HCT116 (cell line): ENCODE measurements at regions not wholly inside any gene's neighbourhood (a gene's known extent, or its start where the extent isn't known, plus 50 kb on each side); places are given as distances from the start of the nearest gene placed in this dataset.

Experiments
- ATAC-seq: fragments of 200-7000 bp; cut with Tn5 transposase; 2 replicates; pipeline ENCODE4 v1.9.1; 2020; ENCODE audit warnings: mild to moderate bottlenecking, moderate library complexity
- BruUV-seq: library from RNA; stranded (reverse); fragments of 400-500 nt; replicated peaks from 2 replicates; lab custom pipeline; 2021; lab: Mats Ljungman, UMichigan
- CTCF ChIA-PET: fragments of 300-600 bp; sonication (Branson Sonifier 250); formaldehyde crosslinking; loops from one replicate; lab custom pipeline; 2021; ENCODE audit warnings: antibody characterized with exemption; lab: Charles Lee
- POLR2A ChIA-PET: fragments of 300-600, 350-600 bp; sonication (Branson Sonifier 250); formaldehyde crosslinking; loops from one replicate; lab custom pipeline; 2021; ENCODE audit warnings: antibody characterized with exemption; lab: Charles Lee
- RAD21 ChIA-PET, 2 experiments: fragments of 300-600 bp; sonication (Branson Sonifier 250); formaldehyde crosslinking; loops; one replicate each; lab custom pipeline; 2023; ENCODE audit warnings: low total read pairs in 2 of 2; ENCODE audit not compliant: uncharacterized antibody in 2 of 2, unreplicated experiment in 2 of 2, low non-redundant PET in 1 of 2; lab: Charles Lee
- DNase-seq: peaks from one replicate; pipeline ENCODE4 v3.0.0-alpha.2; 2010; ENCODE audit warnings: low read depth, low spot score
- H2AFZ ChIP-seq: fragments of 200-600 bp; shearing (Covaris generic), sonication (generic); 2 replicates; pipeline ENCODE4 v1.6.1; 2017; ENCODE audit warnings: low read depth, mixed run types, mixed read lengths, antibody characterized with exemption, low read length; ENCODE audit not compliant: poor library complexity, severe bottlenecking
- H3K27ac ChIP-seq: 2 replicates; pipeline ENCODE4 v1.5.1; 2012; ENCODE audit warnings: low read depth, low read length
- H3K27me3 ChIP-seq: fragments of 200-600 bp; sonication (generic); 2 replicates; pipeline ENCODE4 v1.6.1; 2016; ENCODE audit warnings: mixed run types, low read length, mixed read lengths; ENCODE audit not compliant: insufficient read depth
- H3K36me3 ChIP-seq, 2 experiments: fragments of 200-500 bp in 1 of 2; fragments of 200-600 bp in 1 of 2; sonication (Bioruptor generic) in 1 of 2; sonication (generic) in 1 of 2; 2 replicates each; pipeline versions ENCODE4 v1.5.1 to v1.6.1; 2014 to 2016; ENCODE audit warnings: low read length in 2 of 2, inconsistent platforms in 1 of 2, mixed read lengths in 1 of 2, mixed run types in 1 of 2; ENCODE audit not compliant: insufficient read depth in 2 of 2, control insufficient read depth in 1 of 2
- H3K4me1 ChIP-seq, 2 experiments: fragments of 200-600 bp in 1 of 2; sonication (generic) in 1 of 2; 2 replicates each; pipeline versions ENCODE4 v1.5.1 to v1.6.1; 2012 to 2017; ENCODE audit warnings: low read length in 2 of 2, inconsistent platforms in 1 of 2, mild to moderate bottlenecking in 1 of 2, mixed read lengths in 1 of 2, mixed run types in 1 of 2, moderate library complexity in 1 of 2; ENCODE audit not compliant: insufficient read depth in 2 of 2, control insufficient read depth in 1 of 2
- H3K4me2 ChIP-seq: fragments of 200-600 bp; sonication (generic); 2 replicates; pipeline ENCODE4 v1.6.1; 2017; ENCODE audit warnings: mixed run types, low read length, mixed read lengths
- H3K4me3 ChIP-seq, 2 experiments: fragments of 200-600 bp in 1 of 2; sonication (generic) in 1 of 2; replicated peaks in 1 of 2; 2 replicates each; pipeline ENCODE4 v1.5.1; 2011 to 2016; ENCODE audit warnings: low read length in 2 of 2, control low read depth in 1 of 2, low read depth in 1 of 2, mild to moderate bottlenecking in 1 of 2, mixed read lengths in 1 of 2, mixed run types in 1 of 2
- H3K79me2 ChIP-seq: fragments of 200-600 bp; sonication (generic); 2 replicates; pipeline ENCODE4 v1.6.1; 2017; ENCODE audit warnings: mild to moderate bottlenecking, mixed run types, low read length, moderate library complexity, mixed read lengths; ENCODE audit not compliant: insufficient read depth
- H3K9ac ChIP-seq: fragments of 200-600 bp; sonication (generic); 2 replicates; pipeline ENCODE4 v1.6.1; 2016; ENCODE audit warnings: low read length, mixed read lengths
- H3K9me2 ChIP-seq: fragments of 200-600 bp; sonication (generic), shearing (Covaris generic); 2 replicates; pipeline ENCODE4 v1.6.1; 2017; ENCODE audit warnings: mixed run types, mild to moderate bottlenecking, moderate library complexity; ENCODE audit not compliant: insufficient read depth
- H3K9me3 ChIP-seq, 2 experiments: fragments of 200-500 bp in 1 of 2; fragments of 200-600 bp in 1 of 2; sonication (Bioruptor generic) in 1 of 2; sonication (generic) in 1 of 2; 2 replicates each; pipeline ENCODE4 v1.6.1; 2014 to 2017; ENCODE audit warnings: low read length in 2 of 2, mixed read lengths in 2 of 2, inconsistent platforms in 1 of 2, low read depth in 1 of 2, mild to moderate bottlenecking in 1 of 2, mixed run types in 1 of 2, moderate library complexity in 1 of 2; ENCODE audit not compliant: control insufficient read depth in 1 of 2, insufficient read depth in 1 of 2
- H4K20me1 ChIP-seq: fragments of 200-600 bp; sonication (generic), shearing (Covaris generic); 2 replicates; pipeline ENCODE4 v1.6.1; 2017; ENCODE audit warnings: mixed run types, mild to moderate bottlenecking, moderate library complexity; ENCODE audit not compliant: insufficient read depth
- CEBPB ChIP-seq: IDR thresholded peaks from 2 replicates; pipeline ENCODE4 v1.6.1; 2012; ENCODE audit warnings: low read depth
- EGR1 ChIP-seq: IDR thresholded peaks from 2 replicates; pipeline ENCODE4 v1.6.1; 2012; ENCODE audit warnings: low read depth
- ELF1 ChIP-seq: IDR thresholded peaks from 2 replicates; pipeline ENCODE4 v1.6.1; 2012; ENCODE audit warnings: low read depth, borderline replicate concordance
- EZH2 ChIP-seq: fragments of 200-600 bp; sonication (generic); IDR thresholded peaks from 2 replicates; pipeline ENCODE4 v1.6.1; 2017; ENCODE audit warnings: antibody characterized with exemption, mixed run types
- EZH2phosphoT487 ChIP-seq: fragments of 200-600 bp; IDR thresholded peaks from 2 replicates; pipeline ENCODE4 v1.6.1; 2018; ENCODE audit warnings: antibody characterized with exemption, borderline replicate concordance
- FOSL1 ChIP-seq: IDR thresholded peaks from 2 replicates; pipeline ENCODE4 v1.6.1; 2012; ENCODE audit warnings: low read depth
- JUND ChIP-seq: IDR thresholded peaks from 2 replicates; pipeline ENCODE4 v1.6.1; 2012
- POLR2A ChIP-seq: IDR thresholded peaks from 2 replicates; pipeline ENCODE4 v1.7.0; 2011; ENCODE audit warnings: borderline replicate concordance; ENCODE audit not compliant: insufficient read depth, insufficient read length; ENCODE audit errors: extremely low read depth
- POLR2AphosphoS5 ChIP-seq: IDR thresholded peaks from 2 replicates; pipeline ENCODE4 v1.6.1; 2011; ENCODE audit warnings: mild to moderate bottlenecking, low read depth, low read length, moderate library complexity
- RAD21 ChIP-seq: IDR thresholded peaks from 2 replicates; pipeline ENCODE4 v1.6.1; 2012; ENCODE audit warnings: low read depth, mild to moderate bottlenecking
- SIN3A ChIP-seq: IDR thresholded peaks from 2 replicates; pipeline ENCODE4 v1.6.1; 2012; ENCODE audit warnings: low read depth
- SRF ChIP-seq: IDR thresholded peaks from 2 replicates; pipeline ENCODE4 v1.6.1; 2012; ENCODE audit warnings: low read depth
- TCF7L2 ChIP-seq: IDR thresholded peaks from 2 replicates; pipeline ENCODE4 v1.7.0; 2011; ENCODE audit warnings: borderline replicate concordance, inconsistent platforms; ENCODE audit not compliant: insufficient read depth, insufficient read length; ENCODE audit errors: extremely low read depth
- YY1 ChIP-seq: IDR thresholded peaks from 2 replicates; pipeline ENCODE4 v1.6.1; 2011; ENCODE audit warnings: low read length, low read depth, moderate library complexity, mild to moderate bottlenecking; ENCODE audit not compliant: insufficient replicate concordance; ENCODE audit errors: extremely low read depth
- ZNF274 ChIP-seq: fragments of 200-500 bp; sonication (Bioruptor generic); IDR thresholded peaks from 2 replicates; pipeline ENCODE4 v1.6.1; 2014; ENCODE audit warnings: mild to moderate bottlenecking, low read depth, low read length, inconsistent platforms
- intact Hi-C: fragments of 100-400 bp; cut with micrococcal nuclease; formaldehyde crosslinking; loops from 2 replicates; pipeline ENCODE4 v1.10.0; 2022
- TF ChIP-seq, protein P1 (sequence below): IDR thresholded peaks from 2 replicates; pipeline ENCODE4 v1.6.1; 2012
- TF ChIP-seq, protein P2 (sequence below): IDR thresholded peaks from 2 replicates; pipeline ENCODE4 v1.6.1; 2011; ENCODE audit warnings: mild to moderate bottlenecking, low read length, moderate library complexity; ENCODE audit not compliant: insufficient replicate concordance; ENCODE audit errors: extremely low read depth
- TF ChIP-seq, protein P3 (sequence below): IDR thresholded peaks from 2 replicates; pipeline ENCODE4 v1.6.1; 2012
- TF ChIP-seq, protein P4 (sequence below), 3 experiments: fragments of 200-600 bp in 1 of 3; sonication (generic) in 1 of 3; IDR thresholded peaks in 2 of 3; conservative IDR thresholded peaks in 1 of 3; 2 replicates each; pipeline ENCODE4 v1.5.1; 2012 to 2017; ENCODE audit warnings: low read depth in 2 of 3, low read length in 2 of 3, antibody characterized with exemption in 1 of 3, borderline replicate concordance in 1 of 3, control low read depth in 1 of 3, mild to moderate bottlenecking in 1 of 3, mixed read lengths in 1 of 3, mixed run types in 1 of 3, moderate library complexity in 1 of 3; ENCODE audit not compliant: insufficient read depth in 1 of 3

DNA sequence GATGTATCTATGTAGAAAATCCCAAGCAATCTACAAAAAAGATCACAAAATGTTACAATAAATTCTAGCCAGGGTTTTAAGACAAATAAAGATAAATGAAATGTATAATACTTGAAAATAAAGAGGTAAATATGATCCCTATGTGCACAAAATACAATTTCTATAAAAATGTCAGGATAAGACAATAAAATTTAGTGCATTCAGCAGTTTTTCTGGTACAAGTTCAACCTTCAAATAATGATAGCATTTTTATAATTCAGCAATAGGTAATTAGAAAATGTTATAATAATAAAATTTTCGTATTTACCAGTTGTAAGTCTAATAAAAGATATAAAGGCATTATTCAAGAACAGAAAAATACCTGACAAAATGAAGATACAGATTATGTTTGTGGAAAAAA is 726.8 kb upstream of the FAT3 start (continued):
- TF ChIP-seq POLR2A, result no peak
- no peak for TF ChIP-seq ELF1
- TF ChIP-seq POLR2AphosphoS5, result no peak
- no peak for TF ChIP-seq JUND
- TF ChIP-seq CEBPB, result no peak
- TF ChIP-seq, protein P1, sequence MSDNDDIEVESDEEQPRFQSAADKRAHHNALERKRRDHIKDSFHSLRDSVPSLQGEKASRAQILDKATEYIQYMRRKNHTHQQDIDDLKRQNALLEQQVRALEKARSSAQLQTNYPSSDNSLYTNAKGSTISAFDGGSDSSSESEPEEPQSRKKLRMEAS, result no peak
- no peak for TF ChIP-seq FOSL1
- no peak for TF ChIP-seq RAD21
- TF ChIP-seq, protein P2, sequence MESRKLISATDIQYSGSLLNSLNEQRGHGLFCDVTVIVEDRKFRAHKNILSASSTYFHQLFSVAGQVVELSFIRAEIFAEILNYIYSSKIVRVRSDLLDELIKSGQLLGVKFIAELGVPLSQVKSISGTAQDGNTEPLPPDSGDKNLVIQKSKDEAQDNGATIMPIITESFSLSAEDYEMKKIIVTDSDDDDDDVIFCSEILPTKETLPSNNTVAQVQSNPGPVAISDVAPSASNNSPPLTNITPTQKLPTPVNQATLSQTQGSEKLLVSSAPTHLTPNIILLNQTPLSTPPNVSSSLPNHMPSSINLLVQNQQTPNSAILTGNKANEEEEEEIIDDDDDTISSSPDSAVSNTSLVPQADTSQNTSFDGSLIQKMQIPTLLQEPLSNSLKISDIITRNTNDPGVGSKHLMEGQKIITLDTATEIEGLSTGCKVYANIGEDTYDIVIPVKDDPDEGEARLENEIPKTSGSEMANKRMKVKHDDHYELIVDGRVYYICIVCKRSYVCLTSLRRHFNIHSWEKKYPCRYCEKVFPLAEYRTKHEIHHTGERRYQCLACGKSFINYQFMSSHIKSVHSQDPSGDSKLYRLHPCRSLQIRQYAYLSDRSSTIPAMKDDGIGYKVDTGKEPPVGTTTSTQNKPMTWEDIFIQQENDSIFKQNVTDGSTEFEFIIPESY, result no peak
- TF ChIP-seq, protein P3, sequence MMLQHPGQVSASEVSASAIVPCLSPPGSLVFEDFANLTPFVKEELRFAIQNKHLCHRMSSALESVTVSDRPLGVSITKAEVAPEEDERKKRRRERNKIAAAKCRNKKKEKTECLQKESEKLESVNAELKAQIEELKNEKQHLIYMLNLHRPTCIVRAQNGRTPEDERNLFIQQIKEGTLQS, result no peak
- no peak for TF ChIP-seq TCF7L2

DNA sequence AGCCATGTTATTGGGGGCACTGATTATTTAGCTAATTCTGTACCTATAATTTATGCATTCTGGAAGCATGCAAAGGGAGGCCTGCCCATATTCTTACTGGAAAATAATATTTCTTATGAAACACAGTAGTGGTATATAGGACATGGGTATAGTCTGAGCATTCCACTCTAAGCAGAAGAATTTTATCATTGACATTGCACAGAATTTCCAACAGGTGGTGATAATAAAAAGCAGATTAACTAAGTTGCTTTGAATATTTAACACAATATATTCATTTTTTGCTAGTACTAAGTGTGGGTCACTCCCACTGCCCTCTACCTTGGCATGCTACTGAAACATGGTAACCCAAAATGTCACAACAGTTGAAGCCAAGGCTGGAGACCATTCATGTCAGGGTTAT is 728.8 kb upstream of the FAT3 start:
- no peak for DNase-seq
- no peak overlapping the region for H3K27ac ChIP-seq
- no peaks in the 10 kb centered on the region for H3K4me1 ChIP-seq
- H3K4me3 ChIP-seq, result no peak overlapping the region
- RAD21 ChIA-PET, result no interaction called here
- no peaks in the 10 kb centered on the region for H3K9me2 ChIP-seq
- no peak for ATAC-seq
- H3K27me3 ChIP-seq, result no peaks in the 10 kb centered on the region
- intact Hi-C loops, result no loop called here
- no peaks in the 10 kb centered on the region for H3K36me3 ChIP-seq
- CTCF ChIA-PET, result no interaction called here
- no peak overlapping the region for H2AFZ ChIP-seq
- H3K9me3 ChIP-seq, result peaks cover 10 to 12% of the 10 kb centered on the region in 2 experiments; a peak in 2 of 4 replicates
- POLR2A ChIA-PET, result no interaction called here
- H4K20me1 ChIP-seq, result no peaks in the 10 kb centered on the region
- no peaks in the 10 kb centered on the region for H3K79me2 ChIP-seq
- H3K9ac ChIP-seq, result no peak overlapping the region
- BruUV-seq, result no TSS peak
- H3K4me2 ChIP-seq, result no peak overlapping the region
- TF ChIP-seq SIN3A (no peak), SRF (no peak), EZH2 (no peak), YY1 (no peak), EGR1 (no peak), RAD21 (no peak), TCF7L2 (no peak), EZH2phosphoT487 (no peak), ZNF274 (no peak)
- TF ChIP-seq, protein P4, sequence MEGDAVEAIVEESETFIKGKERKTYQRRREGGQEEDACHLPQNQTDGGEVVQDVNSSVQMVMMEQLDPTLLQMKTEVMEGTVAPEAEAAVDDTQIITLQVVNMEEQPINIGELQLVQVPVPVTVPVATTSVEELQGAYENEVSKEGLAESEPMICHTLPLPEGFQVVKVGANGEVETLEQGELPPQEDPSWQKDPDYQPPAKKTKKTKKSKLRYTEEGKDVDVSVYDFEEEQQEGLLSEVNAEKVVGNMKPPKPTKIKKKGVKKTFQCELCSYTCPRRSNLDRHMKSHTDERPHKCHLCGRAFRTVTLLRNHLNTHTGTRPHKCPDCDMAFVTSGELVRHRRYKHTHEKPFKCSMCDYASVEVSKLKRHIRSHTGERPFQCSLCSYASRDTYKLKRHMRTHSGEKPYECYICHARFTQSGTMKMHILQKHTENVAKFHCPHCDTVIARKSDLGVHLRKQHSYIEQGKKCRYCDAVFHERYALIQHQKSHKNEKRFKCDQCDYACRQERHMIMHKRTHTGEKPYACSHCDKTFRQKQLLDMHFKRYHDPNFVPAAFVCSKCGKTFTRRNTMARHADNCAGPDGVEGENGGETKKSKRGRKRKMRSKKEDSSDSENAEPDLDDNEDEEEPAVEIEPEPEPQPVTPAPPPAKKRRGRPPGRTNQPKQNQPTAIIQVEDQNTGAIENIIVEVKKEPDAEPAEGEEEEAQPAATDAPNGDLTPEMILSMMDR (IDR thresholded peaks at IDR 0.05 in 2 of 3, conservative IDR thresholded peaks at IDR 0.05 in 1 of 3; ENCODE audit: borderline replicate concordance in 1 of 3, insufficient read depth in 1 of 3, low read depth in 2 of 3, low read length in 2 of 3), result no peak
- TF ChIP-seq, protein P1, result no peak
- TF ChIP-seq, protein P2, result no peak
